NCI-H2029 treated with DMSO at 0.1 percent for 48 hours (cell line): ENCODE measurements at regions not wholly inside any gene's neighbourhood (a gene's known extent, or its start where the extent isn't known, plus 50 kb on each side); places are given as distances from the start of the nearest gene placed in this dataset.

ENCODE experiments used
- DNase-seq: peaks from one replicate; lab custom pipeline; 2025; lab: John Stamatoyannopoulos, UW

- DNase-seq, result no peak
These were observed 726.4 kb upstream of the SGO1 start for GRCh38 chr3:20912406-20912805.

GRCh38 chr3:20909511-20909910 lies 723.5 kb upstream of the SGO1 start:
- no peak for DNase-seq

GRCh38 chr3:20905210-20905805 lies 719.3 kb upstream of the SGO1 start:
- no peak for DNase-seq

GRCh38 chr3:20904671-20905070 lies 718.7 kb upstream of the SGO1 start:
- no peak for DNase-seq

GRCh38 chr3:20898962-20899361 lies 713.0 kb upstream of the SGO1 start:
- no peak for DNase-seq

- no peak for DNase-seq
These were observed 704.1 kb upstream of the SGO1 start for GRCh38 chr3:20890111-20890519.

GRCh38 chr3:20878691-20879090 lies 692.7 kb upstream of the SGO1 start:
- DNase-seq, result no peak

- DNase-seq, result no peak
These were observed 687.2 kb upstream of the SGO1 start for GRCh38 chr3:20873235-20873634.

GRCh38 chr3:20870106-20870899 lies 684.3 kb upstream of the SGO1 start:
- DNase-seq, result no peak

- no peak for DNase-seq
These were observed 679.8 kb upstream of the SGO1 start for GRCh38 chr3:20865803-20866202.

GRCh38 chr3:20861454-20861853 lies 675.4 kb upstream of the SGO1 start:
- DNase-seq, result no peak

GRCh38 chr3:20857636-20858035 lies 671.6 kb upstream of the SGO1 start:
- no peak for DNase-seq

- no peak for DNase-seq
These were observed 667.9 kb upstream of the SGO1 start for GRCh38 chr3:20853890-20854289.

GRCh38 chr3:20852712-20853111 lies 666.7 kb upstream of the SGO1 start:
- no peak for DNase-seq

GRCh38 chr3:20849975-20850374 lies 664.0 kb upstream of the SGO1 start:
- no peak for DNase-seq

GRCh38 chr3:20846832-20847231 lies 660.8 kb upstream of the SGO1 start:
- DNase-seq, result no peak

GRCh38 chr3:20846066-20846465 lies 660.1 kb upstream of the SGO1 start:
- peak; percentile 61 for DNase-seq

- no peak for DNase-seq
These were observed 658.8 kb upstream of the SGO1 start for GRCh38 chr3:20844851-20845250.

GRCh38 chr3:20842594-20843436 lies 656.8 kb upstream of the SGO1 start:
- no peak for DNase-seq

- DNase-seq, result no peak
These were observed 656.0 kb upstream of the SGO1 start for GRCh38 chr3:20842002-20842401.

- DNase-seq, result peak; percentile 65
These were observed 651.8 kb upstream of the SGO1 start for GRCh38 chr3:20837676-20838302.

- no peak for DNase-seq
These were observed 650.8 kb upstream of the SGO1 start for GRCh38 chr3:20836801-20837200.
